Endothelial cell of umbilical vein (primary cell): ENCODE measurements at regions not wholly inside any gene's neighbourhood (a gene's known extent, or its start where the extent isn't known, plus 50 kb on each side); places are given as distances from the start of the nearest gene placed in this dataset.

Experiments used
- BruUV-seq: library from RNA; stranded (reverse); fragments of 400-500 nt; replicated peaks from 2 replicates; lab custom pipeline; 2021; lab: Mats Ljungman, UMichigan
- CTCF ChIA-PET: fragments of 300-600, 350-600 bp; sonication (Branson Sonifier 250); formaldehyde crosslinking; loops from one replicate; lab custom pipeline; 2021; ENCODE audit warnings: antibody characterized with exemption, inconsistent platforms; lab: Charles Lee
- POLR2A ChIA-PET: fragments of 300-600, 350-600 bp; sonication (Branson Sonifier 250); formaldehyde crosslinking; loops from one replicate; lab custom pipeline; 2021; ENCODE audit warnings: antibody characterized with exemption, inconsistent platforms; lab: Charles Lee
- DNase-seq: peaks from one replicate; pipeline ENCODE4 v3.0.0-alpha.2; 2011; ENCODE audit warnings: low read depth, low spot score
- FAIRE-seq: peaks from 2 replicates; lab custom pipeline; 2011; peaks lifted over from hg19 to GRCh38; lab: Jason Lieb, UNC
- H2AFZ ChIP-seq: 2 replicates; pipeline ENCODE4 v1.6.0; 2012; ENCODE audit warnings: low read depth, low read length, control low read depth, inconsistent platforms
- H3K27ac ChIP-seq: 2 replicates; pipeline ENCODE4 v1.5.1; 2011; ENCODE audit warnings: low read depth, mild to moderate bottlenecking, control low read depth, low read length, moderate library complexity; ENCODE audit not compliant: insufficient read depth
- H3K27me3 ChIP-seq, 2 experiments: 2 replicates each; pipeline versions ENCODE4 v1.6.0 to v1.6.1; 2011; ENCODE audit warnings: low read length in 2 of 2, mixed read lengths in 1 of 2; ENCODE audit not compliant: control insufficient read depth in 2 of 2, insufficient read depth in 2 of 2
- H3K36me3 ChIP-seq, 2 experiments: 2 replicates in 1 of 2; 3 replicates in 1 of 2; pipeline ENCODE4 v1.5.1; 2011; ENCODE audit warnings: low read length in 2 of 2, mild to moderate bottlenecking in 1 of 2, moderate library complexity in 1 of 2; ENCODE audit not compliant: control insufficient read depth in 2 of 2, insufficient read depth in 2 of 2; ENCODE audit errors: extremely low read depth in 1 of 2
- H3K4me1 ChIP-seq: 3 replicates; pipeline ENCODE4 v1.5.1; 2011; ENCODE audit warnings: mild to moderate bottlenecking, low read length; ENCODE audit not compliant: control insufficient read depth, insufficient read depth; ENCODE audit errors: extremely low read depth
- H3K4me2 ChIP-seq: 2 replicates; pipeline ENCODE4 v1.6.1; 2011; ENCODE audit warnings: low read length, control low read depth, mixed read lengths; ENCODE audit not compliant: insufficient read depth
- H3K4me3 ChIP-seq, 3 experiments: fragments of 200-600 bp in 1 of 3; sonication (generic), shearing (Covaris generic) in 1 of 3; replicated peaks in 1 of 3; 2 replicates each; pipeline ENCODE4 v1.5.1; 2011 to 2016; ENCODE audit warnings: control low read depth in 3 of 3, low read length in 3 of 3, mild to moderate bottlenecking in 2 of 3, inconsistent platforms in 1 of 3, low read depth in 1 of 3, moderate library complexity in 1 of 3; ENCODE audit not compliant: insufficient read depth in 1 of 3
- H3K79me2 ChIP-seq: 2 replicates; pipeline ENCODE4 v1.6.0; 2012; ENCODE audit warnings: low read length, inconsistent platforms; ENCODE audit not compliant: control insufficient read depth, insufficient read depth
- H3K9ac ChIP-seq: replicated peaks from 2 replicates; pipeline ENCODE3; 2011; ENCODE audit warnings: low read length, control low read depth; ENCODE audit not compliant: insufficient read depth; ENCODE audit errors: extremely low read depth
- H3K9me1 ChIP-seq: replicated peaks from 3 replicates; pipeline ENCODE4 v1.6.0; 2011; ENCODE audit warnings: mild to moderate bottlenecking, low read length; ENCODE audit not compliant: control insufficient read depth, insufficient read depth; ENCODE audit errors: extremely low read depth
- H3K9me3 ChIP-seq: replicated peaks from 2 replicates; pipeline ENCODE4 v1.5.1; 2012; ENCODE audit warnings: low read length, inconsistent platforms; ENCODE audit not compliant: control insufficient read depth, insufficient read depth
- H4K20me1 ChIP-seq: replicated peaks from 2 replicates; pipeline ENCODE3; 2011; ENCODE audit warnings: mild to moderate bottlenecking, low read length; ENCODE audit not compliant: control insufficient read depth, insufficient read depth; ENCODE audit errors: extremely low read depth
- CTCF ChIP-seq, 2 donors: IDR thresholded peaks; 1 replicate in 1 of 2; 2 replicates in 1 of 2; pipeline ENCODE4 v1.5.1; 2011; ENCODE audit warnings: low read length in 2 of 2, mild to moderate bottlenecking in 2 of 2, moderate library complexity in 2 of 2, control low read depth in 1 of 2, inconsistent platforms in 1 of 2, low read depth in 1 of 2; ENCODE audit not compliant: insufficient read depth in 1 of 2; ENCODE audit errors: extremely low read depth in 1 of 2
- GATA2 ChIP-seq: IDR thresholded peaks from 2 replicates; pipeline ENCODE4 v1.7.0; 2011; ENCODE audit warnings: low read depth, mild to moderate bottlenecking, moderate library complexity, mixed read lengths, low read length; ENCODE audit not compliant: insufficient read length, insufficient read depth
- MAX ChIP-seq: IDR thresholded peaks from 2 replicates; pipeline ENCODE4 v1.6.1; 2011; ENCODE audit not compliant: insufficient read depth, insufficient read length
- POLR2A ChIP-seq: IDR thresholded peaks from 2 replicates; pipeline ENCODE4 v1.6.1; 2012; ENCODE audit warnings: low read depth, mild to moderate bottlenecking, control low read depth, low read length
- dilution Hi-C: fragments of 300-500 bp; cut with MboI; formaldehyde crosslinking; loops from one replicate; pipeline ENCODE4 v1.15.0; 2019; ENCODE audit warnings: low sequenced_read_pairs; ENCODE audit not compliant: extremely low pct_ligation_motif_present
- intact Hi-C: fragments of 100-400 bp; cut with micrococcal nuclease; formaldehyde crosslinking; loops from one replicate; pipeline ENCODE4 v1.10.0; 2022

- CTCF ChIA-PET, result no interaction called here
These were observed 99.6 kb upstream of the ZNF536 start for GRCh38 chr19:30272554-30272953.

More at GRCh38 chr19:30272554-30272953, 99.6 kb upstream of the ZNF536 start:
- Histone ChIP-seq H3K4me2 (no peak overlapping the region), H3K4me3 (no peak overlapping the region), H3K9me3 (no peaks in the 10 kb centered on the region), H3K9ac (no peak overlapping the region), H3K27ac (no peak overlapping the region), H3K36me3 (no peaks in the 10 kb centered on the region), H3K9me1 (no peaks in the 10 kb centered on the region), H2AFZ (no peak overlapping the region), H4K20me1 (no peaks in the 10 kb centered on the region), H3K27me3 (no peaks in the 10 kb centered on the region), H3K4me1 (no peaks in the 10 kb centered on the region), H3K79me2 (no peaks in the 10 kb centered on the region)
- DNase-seq (no peak), FAIRE-seq (no peak)
- dilution Hi-C loops (no loop called here), intact Hi-C loops (no loop called here)
- no TSS peak for BruUV-seq
- TF ChIP-seq POLR2A, result no peak
- no peak for TF ChIP-seq GATA2
- TF ChIP-seq MAX, result no peak
- no peak for TF ChIP-seq CTCF (IDR thresholded peaks at IDR 0.05; ENCODE audit: extremely low read depth in 1 of 2, insufficient read depth in 1 of 2, low read depth in 1 of 2, low read length in 2 of 2)
- POLR2A ChIA-PET, result interaction anchor here (0.6 kb wide), 1 partner anchor 1246 kb away, joined by 4 read pairs; no protein-coding TSS in a partner anchor
